IMR-90 (cell line): ENCODE measurements at regions not wholly inside any gene's neighbourhood (a gene's known extent, or its start where the extent isn't known, plus 50 kb on each side); places are given as distances from the start of the nearest gene placed in this dataset.

Experiments used
- ATAC-seq: fragments of 200-7000 bp; cut with Tn5 transposase; 2 replicates; pipeline ENCODE4 v1.9.1; 2020; ENCODE audit warnings: low read depth, mild to moderate bottlenecking, moderate library complexity
- BruUV-seq: library from RNA; stranded (reverse); fragments of 400-500 nt; replicated peaks from 2 replicates; lab custom pipeline; 2021; lab: Mats Ljungman, UMichigan
- CTCF ChIA-PET: fragments of 300-600 bp; formaldehyde crosslinking; extraction: SDS; loops from one replicate; lab custom pipeline; 2021; ENCODE audit warnings: antibody characterized with exemption; lab: Yijun Ruan, JAX
- POLR2A ChIA-PET: fragments of 300-600 bp; sonication (Branson Sonifier 250); formaldehyde crosslinking; loops from one replicate; lab custom pipeline; 2022; ENCODE audit warnings: antibody characterized with exemption; ENCODE audit not compliant: unreplicated experiment; lab: Charles Lee
- DNase-seq: peaks from one replicate; pipeline ENCODE4 v3.0.0; 2013
- H2AFZ ChIP-seq: replicated peaks from 2 replicates; pipeline ENCODE3; 2013; ENCODE audit warnings: low read length, mild to moderate bottlenecking; ENCODE audit not compliant: poor library complexity
- H2AK5ac ChIP-seq: 2 replicates; pipeline ENCODE4 v1.6.1; 2013; ENCODE audit warnings: low read depth, low read length, inconsistent platforms
- H2AK9ac ChIP-seq: replicated peaks from 2 replicates; pipeline ENCODE3; 2013; ENCODE audit warnings: mild to moderate bottlenecking, low read depth, low read length, moderate library complexity; ENCODE audit not compliant: poor library complexity
- H2BK120ac ChIP-seq: 2 replicates; pipeline ENCODE4 v1.6.1; 2013; ENCODE audit warnings: low read depth, low read length, inconsistent platforms
- H2BK15ac ChIP-seq: 3 replicates; pipeline ENCODE4 v1.6.1; 2013; ENCODE audit warnings: low read depth, low read length, inconsistent platforms
- H2BK20ac ChIP-seq: 2 replicates; pipeline ENCODE4 v1.6.1; 2013; ENCODE audit warnings: low read depth, mild to moderate bottlenecking, inconsistent platforms, low read length, moderate library complexity
- H2BK5ac ChIP-seq: 2 replicates; pipeline ENCODE4 v1.6.1; 2013; ENCODE audit warnings: mild to moderate bottlenecking, low read depth, low read length, inconsistent platforms; ENCODE audit not compliant: poor library complexity, severe bottlenecking
- H3K14ac ChIP-seq: replicated peaks from 2 replicates; pipeline ENCODE4 v1.6.1; 2013; ENCODE audit warnings: low read depth, low read length, inconsistent platforms
- H3K18ac ChIP-seq: 2 replicates; pipeline ENCODE4 v1.6.1; 2013; ENCODE audit warnings: low read depth, low read length, control low read depth
- H3K23ac ChIP-seq: 2 replicates; pipeline ENCODE4 v1.6.1; 2013; ENCODE audit warnings: low read depth, low read length, inconsistent platforms
- H3K27ac ChIP-seq: 2 replicates; pipeline ENCODE4 v1.5.1; 2013; ENCODE audit warnings: mild to moderate bottlenecking, control low read depth, low read length; ENCODE audit not compliant: insufficient read depth
- H3K27me3 ChIP-seq: 2 replicates; pipeline ENCODE4 v1.6.1; 2013; ENCODE audit warnings: low read length; ENCODE audit not compliant: control insufficient read depth, insufficient read depth
- H3K36me3 ChIP-seq: 2 replicates; pipeline ENCODE4 v1.6.1; 2013; ENCODE audit warnings: low read length, mixed read lengths; ENCODE audit not compliant: control insufficient read depth, insufficient read depth
- H3K4ac ChIP-seq: 2 replicates; pipeline ENCODE4 v1.6.1; 2013; ENCODE audit warnings: low read depth, low read length, inconsistent platforms
- H3K4me1 ChIP-seq: 2 replicates; pipeline ENCODE4 v1.6.1; 2013; ENCODE audit warnings: low read length, mixed read lengths; ENCODE audit not compliant: control insufficient read depth, insufficient read depth
- H3K4me2 ChIP-seq: 2 replicates; pipeline ENCODE4 v1.6.1; 2013; ENCODE audit warnings: low read depth, mild to moderate bottlenecking, control low read depth, low read length, moderate library complexity
- H3K4me3 ChIP-seq: 2 replicates; pipeline ENCODE4 v1.5.1; 2013; ENCODE audit warnings: low read depth, mild to moderate bottlenecking, control low read depth, low read length, moderate library complexity; ENCODE audit not compliant: insufficient read depth
- H3K56ac ChIP-seq: 2 replicates; pipeline ENCODE4 v1.6.1; 2013; ENCODE audit warnings: low read length, inconsistent platforms; ENCODE audit not compliant: insufficient read depth; ENCODE audit errors: extremely low read depth
- H3K79me1 ChIP-seq, 2 experiments: 2 replicates each; pipeline ENCODE4 v1.6.1; 2013; ENCODE audit warnings: low read length in 2 of 2, inconsistent platforms in 1 of 2, low read depth in 1 of 2
- H3K9ac ChIP-seq: 2 replicates; pipeline ENCODE4 v1.6.1; 2013; ENCODE audit warnings: low read depth, low read length, control low read depth
- H3K9me1 ChIP-seq: 2 replicates; pipeline ENCODE4 v1.6.1; 2013; ENCODE audit warnings: low read length, inconsistent platforms; ENCODE audit not compliant: insufficient read depth
- H3K9me3 ChIP-seq: 2 replicates; pipeline ENCODE4 v1.6.1; 2013; ENCODE audit warnings: low read length; ENCODE audit not compliant: control insufficient read depth, insufficient read depth
- H4K20me1 ChIP-seq: 2 replicates; pipeline ENCODE4 v1.6.1; 2013; ENCODE audit warnings: low read length, inconsistent platforms; ENCODE audit not compliant: insufficient read depth
- H4K5ac ChIP-seq: 2 replicates; pipeline ENCODE4 v1.6.1; 2013; ENCODE audit warnings: mild to moderate bottlenecking, low read depth, low read length, control low read depth
- H4K8ac ChIP-seq, 2 experiments: 2 replicates each; pipeline ENCODE4 v1.6.1; 2013; ENCODE audit warnings: low read depth in 2 of 2, low read length in 2 of 2, control low read depth in 1 of 2, inconsistent platforms in 1 of 2
- H4K91ac ChIP-seq: 2 replicates; pipeline ENCODE4 v1.6.1; 2013; ENCODE audit warnings: low read depth, low read length, inconsistent platforms; ENCODE audit not compliant: insufficient read depth
- BHLHE40 ChIP-seq: fragments of 150-350 bp; IDR thresholded peaks from 2 replicates; pipeline ENCODE4 v1.6.1; 2016; ENCODE audit warnings: mild to moderate bottlenecking, low read depth, low read length
- CEBPB ChIP-seq: IDR thresholded peaks from 2 replicates; pipeline ENCODE4 v1.6.1; 2012; ENCODE audit warnings: low read depth, low read length, improper control_type of control experiment
- CHD1 ChIP-seq: IDR thresholded peaks from 2 replicates; pipeline ENCODE4 v1.6.1; 2012; ENCODE audit warnings: low read depth, low read length, improper control_type of control experiment
- ELK1 ChIP-seq: fragments of 150-350 bp; IDR thresholded peaks from 2 replicates; pipeline ENCODE4 v1.6.1; 2016; ENCODE audit warnings: low read depth, mild to moderate bottlenecking, low read length, moderate library complexity, borderline replicate concordance
- FOS ChIP-seq: fragments of 150-350 bp; IDR thresholded peaks from 2 replicates; pipeline ENCODE4 v1.6.1; 2016; ENCODE audit warnings: low read depth, low read length
- MAFK ChIP-seq: IDR thresholded peaks from 2 replicates; pipeline ENCODE4 v1.6.1; 2012; ENCODE audit warnings: low read depth, low read length, improper control_type of control experiment
- MAZ ChIP-seq: IDR thresholded peaks from 2 replicates; pipeline ENCODE4 v1.6.1; 2012; ENCODE audit warnings: low read depth, mild to moderate bottlenecking, low read length, improper control_type of control experiment, moderate library complexity, borderline replicate concordance
- MXI1 ChIP-seq: IDR thresholded peaks from 2 replicates; pipeline ENCODE4 v1.6.1; 2012; ENCODE audit warnings: low read depth, mild to moderate bottlenecking, low read length, moderate library complexity, borderline replicate concordance
- NFE2L2 ChIP-seq: fragments of 150-350 bp; IDR thresholded peaks from 2 replicates; pipeline ENCODE4 v1.6.1; 2016; ENCODE audit warnings: low read depth, mild to moderate bottlenecking, low read length
- POLR2A ChIP-seq: IDR thresholded peaks from 2 replicates; pipeline ENCODE4 v1.6.1; 2012; ENCODE audit warnings: mild to moderate bottlenecking, low read depth, low read length
- RAD21 ChIP-seq: IDR thresholded peaks from 2 replicates; pipeline ENCODE4 v1.6.1; 2012; ENCODE audit warnings: low read length, improper control_type of control experiment
- RCOR1 ChIP-seq: IDR thresholded peaks from 2 replicates; pipeline ENCODE4 v1.6.1; 2012; ENCODE audit warnings: mild to moderate bottlenecking, low read length, improper control_type of control experiment; ENCODE audit not compliant: insufficient replicate concordance
- RFX5 ChIP-seq: IDR thresholded peaks from 2 replicates; pipeline ENCODE4 v1.8.0; 2012; ENCODE audit warnings: low read depth, mild to moderate bottlenecking, low read length, moderate library complexity
- SMC3 ChIP-seq: fragments of 150-350 bp; IDR thresholded peaks from 2 replicates; pipeline ENCODE4 v1.6.1; 2016; ENCODE audit warnings: low read depth, mild to moderate bottlenecking, antibody characterized with exemption, low read length, moderate library complexity
- WGBS, 2 experiments: methylation state at CpG; one replicate each; pipeline versions ENCODE4 v1.1.5 to v1.1.7; 2013; ENCODE audit warnings: missing lambda C conversion rate in 2 of 2; ENCODE audit not compliant: insufficient read length in 1 of 2; ENCODE audit errors: extremely low coverage in 2 of 2; 5-methylcytosine and 5-hydroxymethylcytosine counted together
- dilution Hi-C: fragments of 300-500 bp; cut with HindIII; formaldehyde crosslinking; loops from one replicate; pipeline ENCODE4 v1.14.3; 2018; ENCODE audit warnings: low sequenced_read_pairs; ENCODE audit not compliant: unreplicated experiment
- in situ Hi-C: fragments of 300-500 bp; cut with MboI; formaldehyde crosslinking; loops from 3 replicates; pipeline ENCODE4 v1.14.3; 2019; ENCODE audit warnings: low sequenced_read_pairs, inconsistent platforms, mixed read lengths
- intact Hi-C: fragments of 100-400 bp; cut with micrococcal nuclease; formaldehyde crosslinking; loops from 2 replicates; pipeline ENCODE4 v1.10.0; 2022
- TF ChIP-seq, protein P1 (sequence below): fragments of 150-350 bp; IDR thresholded peaks from 2 replicates; pipeline ENCODE4 v1.6.1; 2017; ENCODE audit warnings: mild to moderate bottlenecking, antibody characterized with exemption, low read length, low read depth
- TF ChIP-seq, protein P2 (sequence below): conservative IDR thresholded peaks from 2 replicates; pipeline ENCODE4 v1.5.1; 2012; ENCODE audit warnings: mild to moderate bottlenecking, low read depth, low read length, improper control_type of control experiment

DNA sequence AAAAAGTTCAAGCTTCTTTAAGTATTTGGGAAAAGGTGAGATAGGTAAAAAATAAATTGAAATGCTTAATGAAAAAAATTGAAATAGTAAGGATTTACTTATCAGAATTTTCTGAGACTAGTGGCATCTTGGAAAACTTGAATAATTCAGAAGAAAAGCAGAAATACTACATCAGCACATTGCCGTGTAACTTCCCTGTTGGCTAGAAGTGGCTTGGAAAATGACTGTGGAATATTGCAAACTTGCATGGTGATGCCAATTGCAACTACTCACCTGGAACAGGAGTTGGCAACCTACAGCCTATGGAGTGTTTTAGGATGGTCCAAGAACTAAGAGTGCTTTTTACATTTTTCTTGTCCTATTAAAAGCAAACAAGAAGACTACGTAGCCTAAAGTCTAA lies 603.5 kb upstream of the VRK2 start:
- Histone ChIP-seq H3K23ac (no peak overlapping the region), H4K91ac (no peak overlapping the region), H2BK15ac (no peak overlapping the region), H2BK120ac (no peak overlapping the region), H4K5ac (no peak overlapping the region), H3K27me3 (no peaks in the 10 kb centered on the region), H2AK5ac (no peak overlapping the region), H2BK5ac (no peak overlapping the region), H3K9ac (no peak overlapping the region), H3K9me3 (no peaks in the 10 kb centered on the region; the same call in 1 of the 2 replicates), H2AK9ac (no peak overlapping the region), H3K9me1 (no peaks in the 10 kb centered on the region), H3K36me3 (no peaks in the 10 kb centered on the region), H3K4ac (no peak overlapping the region), H2AFZ (no peak overlapping the region), H3K4me3 (no peak overlapping the region), H4K20me1 (no peaks in the 10 kb centered on the region), H2BK20ac (no peak overlapping the region), H4K8ac (no peak overlapping the region), H3K27ac (no peak overlapping the region), H3K14ac (no peak overlapping the region), H3K79me1 (no peaks in the 10 kb centered on the region), H3K18ac (no peak overlapping the region), H3K4me1 (no peaks in the 10 kb centered on the region), H3K56ac (no peak overlapping the region), H3K4me2 (no peak overlapping the region)
- ATAC-seq (no peak), DNase-seq (no peak)
- ChIA-PET POLR2A (no interaction called here), CTCF (no interaction called here)
- TF ChIP-seq NFE2L2 = no peak
- no peak for TF ChIP-seq CHD1
- TF ChIP-seq, protein P1, sequence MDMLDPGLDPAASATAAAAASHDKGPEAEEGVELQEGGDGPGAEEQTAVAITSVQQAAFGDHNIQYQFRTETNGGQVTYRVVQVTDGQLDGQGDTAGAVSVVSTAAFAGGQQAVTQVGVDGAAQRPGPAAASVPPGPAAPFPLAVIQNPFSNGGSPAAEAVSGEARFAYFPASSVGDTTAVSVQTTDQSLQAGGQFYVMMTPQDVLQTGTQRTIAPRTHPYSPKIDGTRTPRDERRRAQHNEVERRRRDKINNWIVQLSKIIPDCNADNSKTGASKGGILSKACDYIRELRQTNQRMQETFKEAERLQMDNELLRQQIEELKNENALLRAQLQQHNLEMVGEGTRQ = no peak
- no peak for TF ChIP-seq ELK1
- TF ChIP-seq MXI1 = no peak
- no peak for TF ChIP-seq RFX5
- no peak for TF ChIP-seq MAFK
- no peak for TF ChIP-seq RAD21
- TF ChIP-seq SMC3 = no peak
- TF ChIP-seq RCOR1 = no peak
- no peak for TF ChIP-seq BHLHE40
- TF ChIP-seq FOS = no peak
- TF ChIP-seq CEBPB = no peak
- TF ChIP-seq MAZ = no peak
- TF ChIP-seq POLR2A = no peak
- TF ChIP-seq, protein P2, sequence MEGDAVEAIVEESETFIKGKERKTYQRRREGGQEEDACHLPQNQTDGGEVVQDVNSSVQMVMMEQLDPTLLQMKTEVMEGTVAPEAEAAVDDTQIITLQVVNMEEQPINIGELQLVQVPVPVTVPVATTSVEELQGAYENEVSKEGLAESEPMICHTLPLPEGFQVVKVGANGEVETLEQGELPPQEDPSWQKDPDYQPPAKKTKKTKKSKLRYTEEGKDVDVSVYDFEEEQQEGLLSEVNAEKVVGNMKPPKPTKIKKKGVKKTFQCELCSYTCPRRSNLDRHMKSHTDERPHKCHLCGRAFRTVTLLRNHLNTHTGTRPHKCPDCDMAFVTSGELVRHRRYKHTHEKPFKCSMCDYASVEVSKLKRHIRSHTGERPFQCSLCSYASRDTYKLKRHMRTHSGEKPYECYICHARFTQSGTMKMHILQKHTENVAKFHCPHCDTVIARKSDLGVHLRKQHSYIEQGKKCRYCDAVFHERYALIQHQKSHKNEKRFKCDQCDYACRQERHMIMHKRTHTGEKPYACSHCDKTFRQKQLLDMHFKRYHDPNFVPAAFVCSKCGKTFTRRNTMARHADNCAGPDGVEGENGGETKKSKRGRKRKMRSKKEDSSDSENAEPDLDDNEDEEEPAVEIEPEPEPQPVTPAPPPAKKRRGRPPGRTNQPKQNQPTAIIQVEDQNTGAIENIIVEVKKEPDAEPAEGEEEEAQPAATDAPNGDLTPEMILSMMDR = no peak
- 60% methylated on average over 1 of the region's 2 CpGs; no CpG with 5 or more reads in 1 of the 2 experiments for WGBS, 2 experiments
- no TSS peak for BruUV-seq
- dilution Hi-C loops (no loop called here), intact Hi-C loops (no loop called here), in situ Hi-C loops (no loop called here)
